Nephron progenitor cell (in vitro differentiated cells): ENCODE measurements at regions not wholly inside any gene's neighbourhood (a gene's known extent, or its start where the extent isn't known, plus 50 kb on each side); places are given as distances from the start of the nearest gene placed in this dataset.

Source experiments
- DNase-seq: peaks from one replicate; pipeline ENCODE4 v3.0.0; 2021
- H3K27ac Mint-ChIP-seq: 2 replicates; pipeline ENCODE4 v1.8.0; 2021; ENCODE audit warnings: mild to moderate bottlenecking, moderate library complexity, mixed read lengths
- H3K27me3 Mint-ChIP-seq: 2 replicates; pipeline ENCODE4 v1.8.0; 2021; ENCODE audit warnings: mild to moderate bottlenecking, low read depth, mixed read lengths; ENCODE audit not compliant: poor library complexity
- H3K36me3 Mint-ChIP-seq: 2 replicates; pipeline ENCODE4 v1.8.0; 2021; ENCODE audit warnings: low read depth, mixed read lengths
- H3K4me1 Mint-ChIP-seq: 2 replicates; pipeline ENCODE4 v1.8.0; 2021; ENCODE audit warnings: mixed read lengths
- H3K4me3 Mint-ChIP-seq: 2 replicates; pipeline ENCODE4 v1.8.0; 2021; ENCODE audit warnings: mild to moderate bottlenecking, moderate library complexity, mixed read lengths
- H3K9me3 Mint-ChIP-seq: 2 replicates; pipeline ENCODE4 v1.8.0; 2021; ENCODE audit warnings: mild to moderate bottlenecking, moderate library complexity, mixed read lengths
- CTCF ChIP-seq: fragments of 200-600 bp; sonication (generic); IDR thresholded peaks from 2 replicates; pipeline ENCODE4 v1.5.0; 2021; ENCODE audit warnings: antibody characterized with exemption

DNA sequence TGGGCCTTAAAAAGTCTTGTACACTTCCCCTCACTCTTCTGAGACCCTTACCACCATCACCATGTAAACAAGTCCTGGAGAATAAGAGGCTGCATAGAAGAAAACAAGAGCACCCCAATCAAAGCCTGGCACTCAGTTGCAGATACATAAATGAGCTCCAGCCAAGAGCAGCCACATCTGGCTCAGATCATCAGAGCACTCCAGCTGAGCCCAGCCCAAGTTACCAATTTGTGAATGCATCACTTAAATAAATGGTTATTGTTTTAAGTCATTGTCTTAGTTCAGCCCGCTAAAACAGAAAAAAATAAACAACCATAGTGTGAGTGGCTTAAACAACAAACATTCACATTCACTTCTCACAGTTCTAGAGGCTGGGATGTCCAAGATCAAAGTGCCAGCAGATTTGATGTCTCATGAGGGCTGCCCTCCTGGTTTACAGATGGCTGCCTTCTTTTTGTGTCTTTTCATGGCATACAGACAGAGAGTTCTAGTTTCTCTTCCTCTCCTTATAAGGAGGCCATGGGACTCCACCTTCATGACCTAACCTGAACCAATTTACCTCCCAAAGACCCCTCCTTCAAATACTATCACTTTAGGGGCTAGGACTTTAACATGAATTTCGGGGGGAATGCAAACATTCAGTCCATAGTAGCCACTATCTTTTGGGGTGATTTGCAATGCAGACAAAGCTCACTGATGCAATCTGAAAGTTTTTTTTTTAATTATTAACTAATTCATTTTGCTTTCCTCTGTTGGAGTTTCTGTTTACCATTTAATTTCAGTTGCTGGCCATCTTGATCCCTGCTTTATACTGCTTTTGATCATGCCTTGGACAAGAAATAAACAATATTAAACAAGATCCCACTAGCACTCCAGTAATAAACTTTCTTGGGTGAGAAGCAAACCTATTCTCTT is 187.5 kb upstream of the ACVR2A start:
- Mint-ChIP-seq H3K4me3 (no peak overlapping the region), H3K27ac (no peak overlapping the region), H3K36me3 (no peaks in the 10 kb centered on the region), H3K27me3 (peaks cover 2% of the 10 kb centered on the region), H3K9me3 (no peaks in the 10 kb centered on the region), H3K4me1 (peaks cover 32% of the 10 kb centered on the region)
- no peak for DNase-seq
- no peak for TF ChIP-seq CTCF

- H3K9me3 Mint-ChIP-seq, result no peaks in the 10 kb centered on the region
- H3K27ac Mint-ChIP-seq, result no peak overlapping the region
- peaks cover 9% of the 10 kb centered on the region for H3K27me3 Mint-ChIP-seq
- no peak for DNase-seq
- H3K4me3 Mint-ChIP-seq, result no peak overlapping the region
- no peak for TF ChIP-seq CTCF
- H3K4me1 Mint-ChIP-seq, result peaks cover 63% of the 10 kb centered on the region
- no peaks in the 10 kb centered on the region for H3K36me3 Mint-ChIP-seq
Measured at GRCh38 chr2:147649998-147650397, 194.8 kb upstream of the ACVR2A start.

GRCh38 chr2:147649286-147649685 is 195.5 kb upstream of the ACVR2A start:
- no peaks in the 10 kb centered on the region for H3K9me3 Mint-ChIP-seq
- H3K27me3 Mint-ChIP-seq, result peaks cover 9% of the 10 kb centered on the region
- TF ChIP-seq CTCF, result no peak
- H3K4me3 Mint-ChIP-seq, result no peak overlapping the region
- H3K36me3 Mint-ChIP-seq, result no peaks in the 10 kb centered on the region
- H3K27ac Mint-ChIP-seq, result no peak overlapping the region
- DNase-seq, result no peak
- peaks cover 70% of the 10 kb centered on the region for H3K4me1 Mint-ChIP-seq

- no peak for TF ChIP-seq CTCF
- Mint-ChIP-seq H3K27me3 (peaks cover 9% of the 10 kb centered on the region), H3K4me3 (no peak overlapping the region), H3K36me3 (no peaks in the 10 kb centered on the region), H3K27ac (no peak overlapping the region), H3K9me3 (no peaks in the 10 kb centered on the region), H3K4me1 (peaks cover 77% of the 10 kb centered on the region)
- DNase-seq, result no peak
Measured at GRCh38 chr2:147648471-147648870, 196.4 kb upstream of the ACVR2A start.

GRCh38 chr2:147647816-147648215 is 197.0 kb upstream of the ACVR2A start:
- no peaks in the 10 kb centered on the region for H3K9me3 Mint-ChIP-seq
- no peak overlapping the region for H3K27ac Mint-ChIP-seq
- H3K36me3 Mint-ChIP-seq, result no peaks in the 10 kb centered on the region
- TF ChIP-seq CTCF, result no peak
- H3K4me1 Mint-ChIP-seq, result peaks cover 77% of the 10 kb centered on the region
- peaks cover 9% of the 10 kb centered on the region for H3K27me3 Mint-ChIP-seq
- no peak for DNase-seq
- H3K4me3 Mint-ChIP-seq, result no peak overlapping the region
